Heart left ventricle (tissue), 16 donors: ENCODE measurements at regions not wholly inside any gene's neighbourhood (a gene's known extent, or its start where the extent isn't known, plus 50 kb on each side); places are given as distances from the start of the nearest gene placed in this dataset.

Experiments
- ATAC-seq, 4 donors: fragments of 200-7000 bp; cut with Tn5 transposase; one replicate each; pipeline ENCODE4 v1.9.1; 2020 to 2022; ENCODE audit warnings: moderate library complexity in 4 of 4, mild to moderate bottlenecking in 3 of 4, moderate number of reproducible peaks in 1 of 4
- DNase-seq, 5 donors: peaks; one replicate each; pipeline ENCODE4 v3.0.0-alpha.2; 2020
- H3K27ac ChIP-seq, 12 donors: fragments of 200-600 bp; sonication (generic) in 4 of 12; one replicate each; pipeline versions ENCODE4 v1.5.0 to v1.8.0; 2016 to 2022; ENCODE audit warnings: mild to moderate bottlenecking in 2 of 12
- H3K27me3 ChIP-seq, 9 donors: fragments of 200-600 bp; sonication (generic) in 2 of 9; one replicate each; pipeline versions ENCODE4 v1.5.1 to v1.8.0; 2016 to 2022; ENCODE audit warnings: mild to moderate bottlenecking in 3 of 9
- H3K36me3 ChIP-seq, 9 donors: fragments of 200-600 bp; sonication (generic) in 2 of 9; one replicate each; pipeline versions ENCODE4 v1.5.0 to v1.8.0; 2018 to 2022; ENCODE audit warnings: mild to moderate bottlenecking in 2 of 9
- H3K4me1 ChIP-seq, 12 donors: fragments of 200-600 bp; sonication (generic) in 4 of 12; one replicate each; pipeline versions ENCODE4 v1.5.0 to v1.8.0; 2016 to 2022; ENCODE audit warnings: mild to moderate bottlenecking in 3 of 12
- H3K4me3 ChIP-seq, 12 donors: fragments of 200-600 bp; sonication (generic) in 4 of 12; one replicate each; pipeline versions ENCODE4 v1.5.0 to v1.8.0; 2017 to 2022; ENCODE audit warnings: mild to moderate bottlenecking in 9 of 12, moderate library complexity in 4 of 12
- H3K9me3 ChIP-seq, 12 donors: fragments of 200-600 bp; sonication (generic) in 4 of 12; one replicate each; pipeline versions ENCODE4 v1.5.0 to v1.8.0; 2016 to 2022; ENCODE audit warnings: mild to moderate bottlenecking in 1 of 12
- POLR2A ChIP-seq, 2 donors: fragments of 450-650 bp; IDR thresholded peaks; one replicate each; pipeline ENCODE4 v1.6.1; 2017; ENCODE audit warnings: antibody characterized with exemption in 2 of 2, mild to moderate bottlenecking in 2 of 2, moderate library complexity in 2 of 2
- WGBS, 4 donors: extraction: QIAGEN DNeasy Blood & Tissue Kit in 2 of 4; methylation state at CpG; one replicate each; pipeline versions ENCODE4 v1.1.5 to v1.1.7; 2013 to 2018; 5-methylcytosine and 5-hydroxymethylcytosine counted together
- intact Hi-C, 10 donors: fragments of 100-400 bp; cut with DNase I; formaldehyde crosslinking; loops; one replicate each; pipeline versions ENCODE4 v1.11.1 to v1.14.2; 2022
- TF ChIP-seq, protein P1 (sequence below), 12 donors: fragments of 200-600 bp; sonication (generic) in 4 of 12; IDR thresholded peaks; one replicate each; pipeline versions ENCODE4 v1.5.0 to v1.8.0; 2018 to 2022; ENCODE audit warnings: antibody characterized with exemption in 12 of 12, mild to moderate bottlenecking in 5 of 12
- donor health status: ischemic (EF 13 %, LVEDD 7.1; RV severe dilation, severe dysfunction).
- donor health status: healthy with polysubstance abuse.
- donor health status: DM: no; HTN: yes; CAD: no.
- donor health status: DM: no; HTN: no; CAD: no.
- donor health status: ischemic (EF 25% LVEDD 6.9; RV normal size, moderate dysfunction).
- donor health status: ischemic (EF 25% LVEDD 5.7; RV mildly dilated, moderate dysfunction).
- donor health status: healthy.
- donor health status: DM: yes; HTN: yes; CAD: no.
- donor health status: ischemic (EF 35%, LVEDD 5.7; RV mildly dilated, moderate dysfunction).
- donor health status: nonischemic (EF 11% LVEDD 7.7; RV severe dilation, severe dysfunction).
- donor health status: DM: yes; HTN: yes; CAD: no.
- donor health status: PGD.
- donor health status: ischemic (EF 29% LVEDD 5.4; RV normal size, mild dysfunction).
- donor health status: nonischemic (EF 23%, LVEDD 6.1; RV moderate dilation, normal function).

DNA sequence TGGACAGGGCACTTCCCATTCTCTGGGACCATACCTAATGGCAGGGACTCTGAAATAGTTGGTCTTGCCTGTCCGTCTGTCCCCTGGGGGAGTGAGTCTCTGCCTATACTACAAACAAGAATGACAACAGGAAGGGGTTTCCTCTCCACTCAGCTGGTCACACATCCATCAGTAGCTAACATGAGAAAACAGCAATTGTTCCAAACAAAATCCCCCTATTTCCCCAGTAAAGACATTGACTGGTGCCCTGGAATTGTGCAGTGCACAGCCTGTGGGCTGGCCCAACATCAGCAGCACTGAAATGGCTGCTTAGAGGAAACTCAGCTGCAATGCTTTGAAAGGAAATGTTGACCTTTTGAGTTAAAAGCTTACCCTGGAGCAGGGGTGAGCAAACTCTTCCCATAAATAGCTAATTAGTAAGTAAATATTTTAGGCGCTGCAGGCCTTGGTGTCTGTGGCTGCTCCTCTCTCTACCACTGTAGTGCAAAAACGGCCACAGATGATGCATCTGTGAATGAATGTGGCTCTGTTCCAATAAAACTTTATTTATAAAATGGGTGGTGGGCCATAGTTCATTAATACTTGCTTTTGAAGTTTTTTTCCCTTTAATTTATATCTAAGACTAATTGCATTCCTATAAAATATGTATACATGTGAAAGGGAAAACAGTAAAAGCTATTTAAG is 174.3 kb downstream of the KLF13 start:
- H3K36me3 ChIP-seq = no peaks in the 10 kb centered on the region
- no peak overlapping the region for H3K4me3 ChIP-seq
- no peak for DNase-seq
- H3K9me3 ChIP-seq = no peaks in the 10 kb centered on the region
- H3K27me3 ChIP-seq = no peaks in the 10 kb centered on the region
- intact Hi-C loops = no loop called here
- TF ChIP-seq, protein P1, sequence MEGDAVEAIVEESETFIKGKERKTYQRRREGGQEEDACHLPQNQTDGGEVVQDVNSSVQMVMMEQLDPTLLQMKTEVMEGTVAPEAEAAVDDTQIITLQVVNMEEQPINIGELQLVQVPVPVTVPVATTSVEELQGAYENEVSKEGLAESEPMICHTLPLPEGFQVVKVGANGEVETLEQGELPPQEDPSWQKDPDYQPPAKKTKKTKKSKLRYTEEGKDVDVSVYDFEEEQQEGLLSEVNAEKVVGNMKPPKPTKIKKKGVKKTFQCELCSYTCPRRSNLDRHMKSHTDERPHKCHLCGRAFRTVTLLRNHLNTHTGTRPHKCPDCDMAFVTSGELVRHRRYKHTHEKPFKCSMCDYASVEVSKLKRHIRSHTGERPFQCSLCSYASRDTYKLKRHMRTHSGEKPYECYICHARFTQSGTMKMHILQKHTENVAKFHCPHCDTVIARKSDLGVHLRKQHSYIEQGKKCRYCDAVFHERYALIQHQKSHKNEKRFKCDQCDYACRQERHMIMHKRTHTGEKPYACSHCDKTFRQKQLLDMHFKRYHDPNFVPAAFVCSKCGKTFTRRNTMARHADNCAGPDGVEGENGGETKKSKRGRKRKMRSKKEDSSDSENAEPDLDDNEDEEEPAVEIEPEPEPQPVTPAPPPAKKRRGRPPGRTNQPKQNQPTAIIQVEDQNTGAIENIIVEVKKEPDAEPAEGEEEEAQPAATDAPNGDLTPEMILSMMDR (IDR thresholded peaks at IDR 0.05) = no peak
- TF ChIP-seq POLR2A (IDR thresholded peaks at IDR 0.05) = no peak
- WGBS, 4 donors = 53 to 73% (median 58%) methylated on average over 3 of the region's 3 CpGs
- peak in 1 of 4 donors; percentile 28 for ATAC-seq
- H3K4me1 ChIP-seq = peaks cover 0 to 14% (median 7%) of the 10 kb centered on the region in 12 donors
- H3K27ac ChIP-seq = peak overlapping the region in 10 of 12 donors; percentile 1 to 53 (median 32)

DNA sequence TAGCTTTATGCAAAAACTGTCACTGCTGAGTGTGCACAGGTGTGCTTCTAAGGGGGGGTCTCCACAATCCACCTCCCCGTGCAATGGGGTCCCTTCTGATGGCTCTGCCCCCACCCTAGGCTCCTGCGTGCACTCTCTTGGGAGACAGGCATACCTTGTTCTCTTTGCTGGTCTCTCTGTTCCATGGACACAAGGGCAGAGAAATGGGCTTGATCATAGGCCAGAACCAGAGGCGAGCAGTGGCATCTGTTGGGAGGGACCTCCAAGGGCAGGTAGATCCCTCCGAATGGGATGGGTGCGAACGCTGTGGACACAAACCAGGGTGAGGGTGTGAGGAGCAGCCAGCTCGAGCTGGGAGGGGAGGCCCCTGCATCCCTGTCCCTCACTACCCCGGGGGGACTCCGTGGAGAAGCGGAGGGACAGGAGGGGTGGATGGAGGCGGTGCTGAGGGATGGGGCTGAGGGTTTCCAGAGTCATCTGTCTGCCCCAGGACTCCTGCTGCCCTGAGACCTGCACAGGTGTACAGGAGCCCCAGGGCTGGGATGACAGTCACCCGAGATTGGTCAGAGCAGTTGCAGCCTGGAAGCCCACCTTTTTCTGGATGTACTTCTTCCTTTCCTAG is 175.0 kb downstream of the KLF13 start:
- H3K27ac ChIP-seq = no peak overlapping the region
- DNase-seq = no peak
- WGBS, 4 donors = 92 to 96% (median 94%) methylated on average over 12 of the region's 12 CpGs
- H3K4me1 ChIP-seq = peaks cover 0 to 14% (median 7%) of the 10 kb centered on the region in 12 donors
- no peak overlapping the region for H3K4me3 ChIP-seq
- intact Hi-C loops = no loop called here
- no peaks in the 10 kb centered on the region for H3K27me3 ChIP-seq
- no peak for TF ChIP-seq POLR2A (IDR thresholded peaks at IDR 0.05)
- TF ChIP-seq, protein P1 (IDR thresholded peaks at IDR 0.05) = no peak
- H3K9me3 ChIP-seq = no peaks in the 10 kb centered on the region
- no peak for ATAC-seq
- no peaks in the 10 kb centered on the region for H3K36me3 ChIP-seq

DNA sequence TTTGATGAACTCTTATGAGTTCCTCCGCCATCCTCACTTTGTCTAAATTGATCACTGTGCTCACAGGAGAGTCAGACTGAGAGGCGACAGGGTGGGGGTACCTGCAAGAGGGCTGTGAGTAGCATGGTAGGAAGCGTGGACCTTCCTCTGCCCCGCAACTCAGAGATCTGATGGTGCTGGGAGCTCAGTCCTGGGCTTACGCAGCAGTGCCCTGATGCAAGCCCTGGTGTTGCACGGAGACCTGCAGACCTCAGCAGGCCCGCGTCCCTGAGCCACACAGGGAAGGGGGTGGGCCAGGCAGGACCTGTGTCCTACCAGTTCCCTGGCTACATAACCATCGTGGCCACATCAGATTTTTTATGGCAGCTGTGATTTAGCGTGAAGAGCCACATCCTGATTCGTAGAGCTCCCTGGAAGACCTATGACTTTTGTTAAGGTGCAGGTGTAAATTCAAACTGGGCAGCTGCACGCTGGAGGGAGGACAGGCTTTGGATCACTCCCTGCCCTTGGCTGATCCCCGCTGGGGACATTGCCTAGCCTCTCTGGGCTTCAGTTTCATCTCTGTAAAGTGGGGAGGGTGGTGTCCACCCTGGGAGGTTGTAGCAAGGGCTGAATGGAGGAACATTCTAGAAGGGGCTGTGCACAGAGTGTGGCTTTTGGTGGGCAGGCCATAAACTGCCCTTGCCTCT is 176.1 kb downstream of the KLF13 start:
- WGBS, 4 donors = 91 to 96% (median 93%) methylated on average over 9 to 13 of the region's 13 CpGs

More for the DNA sequence above, 176.1 kb downstream of the KLF13 start:
- no peaks in the 10 kb centered on the region for H3K27me3 ChIP-seq
- intact Hi-C loops = no loop called here
- DNase-seq (no peak), ATAC-seq (no peak)
- H3K4me1 ChIP-seq = peaks cover 0 to 14% (median 7%) of the 10 kb centered on the region in 12 donors
- TF ChIP-seq POLR2A (IDR thresholded peaks at IDR 0.05) = no peak
- TF ChIP-seq, protein P1 (IDR thresholded peaks at IDR 0.05) = no peak
- no peaks in the 10 kb centered on the region for H3K36me3 ChIP-seq
- H3K9me3 ChIP-seq = no peaks in the 10 kb centered on the region
- H3K27ac ChIP-seq = no peak overlapping the region
- H3K4me3 ChIP-seq = no peak overlapping the region
